NB4 (cell line): ENCODE measurements at regions not wholly inside any gene's neighbourhood (a gene's known extent, or its start where the extent isn't known, plus 50 kb on each side); places are given as distances from the start of the nearest gene placed in this dataset.

Experiments used
- POLR2A ChIP-seq: IDR thresholded peaks from 2 replicates; pipeline ENCODE4 v1.6.1; 2011; ENCODE audit warnings: mild to moderate bottlenecking; ENCODE audit not compliant: insufficient read length; ENCODE audit errors: extremely low read depth
- TF ChIP-seq, protein P1 (sequence below): IDR thresholded peaks from one replicate; pipeline ENCODE4 v1.5.1; 2012; ENCODE audit warnings: low read depth, low read length

DNA sequence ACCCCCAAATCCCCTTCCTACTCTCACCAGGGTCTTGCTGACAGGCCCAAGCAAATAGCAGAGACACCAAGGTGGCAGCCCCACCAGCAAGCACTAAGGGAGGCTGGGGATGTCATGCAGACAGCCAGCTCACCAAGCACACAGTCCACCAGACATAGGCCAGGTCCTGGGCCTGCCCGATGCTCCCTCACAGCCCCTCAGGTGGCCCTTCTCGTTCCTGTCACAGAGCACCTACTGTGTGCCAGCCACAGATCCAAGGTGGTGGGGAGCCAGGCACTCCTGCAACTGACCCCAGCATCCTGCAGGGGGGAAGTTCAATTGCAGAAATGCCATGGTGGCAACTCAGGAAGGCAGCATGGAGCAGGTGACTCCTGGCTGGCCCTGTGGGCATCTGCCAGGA lies 60.5 kb upstream of the PNMA1 start:
- TF ChIP-seq, protein P1, sequence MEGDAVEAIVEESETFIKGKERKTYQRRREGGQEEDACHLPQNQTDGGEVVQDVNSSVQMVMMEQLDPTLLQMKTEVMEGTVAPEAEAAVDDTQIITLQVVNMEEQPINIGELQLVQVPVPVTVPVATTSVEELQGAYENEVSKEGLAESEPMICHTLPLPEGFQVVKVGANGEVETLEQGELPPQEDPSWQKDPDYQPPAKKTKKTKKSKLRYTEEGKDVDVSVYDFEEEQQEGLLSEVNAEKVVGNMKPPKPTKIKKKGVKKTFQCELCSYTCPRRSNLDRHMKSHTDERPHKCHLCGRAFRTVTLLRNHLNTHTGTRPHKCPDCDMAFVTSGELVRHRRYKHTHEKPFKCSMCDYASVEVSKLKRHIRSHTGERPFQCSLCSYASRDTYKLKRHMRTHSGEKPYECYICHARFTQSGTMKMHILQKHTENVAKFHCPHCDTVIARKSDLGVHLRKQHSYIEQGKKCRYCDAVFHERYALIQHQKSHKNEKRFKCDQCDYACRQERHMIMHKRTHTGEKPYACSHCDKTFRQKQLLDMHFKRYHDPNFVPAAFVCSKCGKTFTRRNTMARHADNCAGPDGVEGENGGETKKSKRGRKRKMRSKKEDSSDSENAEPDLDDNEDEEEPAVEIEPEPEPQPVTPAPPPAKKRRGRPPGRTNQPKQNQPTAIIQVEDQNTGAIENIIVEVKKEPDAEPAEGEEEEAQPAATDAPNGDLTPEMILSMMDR: no peak
- no peak for TF ChIP-seq POLR2A
